ENCODE measurements at regions not wholly inside any gene's neighbourhood (a gene's known extent, or its start where the extent isn't known, plus 50 kb on each side); places are given as distances from the start of the nearest gene placed in this dataset.
A peak's percentile ranks its signal among the peaks of the same experiment; 100 is the strongest.

- no peak overlapping the region for H2BK12ac ChIP-seq (ENCODE audit: low read length)
- no peak overlapping the region for H4K12ac ChIP-seq (ENCODE audit: low read depth, low read length)
- H3K4ac ChIP-seq (ENCODE audit: low read depth, low read length): no peak overlapping the region
- no peak overlapping the region for H2AK5ac ChIP-seq (ENCODE audit: low read length)
- H3K27me3 ChIP-seq (ENCODE audit: insufficient read depth, low read length): no peaks in the 10 kb centered on the region
- no peak overlapping the region for H4K8ac ChIP-seq (ENCODE audit: low read depth, low read length)
- H3K14ac ChIP-seq (ENCODE audit: low read length): no peak overlapping the region
- H3K27ac ChIP-seq (ENCODE audit: low read depth, low read length): no peak overlapping the region
- H2BK120ac ChIP-seq (ENCODE audit: insufficient read depth, low read length, poor library complexity): peak overlapping the region; percentile 48
- H3K18ac ChIP-seq (ENCODE audit: low read length): no peak overlapping the region
- H2BK5ac ChIP-seq (ENCODE audit: low read depth, low read length, poor library complexity): no peak overlapping the region
- H3K4me3 ChIP-seq (ENCODE audit: low read depth, low read length): no peak overlapping the region
- no CpG with 5 or more reads among the region's 2 CpGs for WGBS (ENCODE audit: extremely low coverage, insufficient coverage, insufficient read length)
- H3K36me3 ChIP-seq (ENCODE audit: control insufficient read depth in 1 of 2, insufficient read depth in 2 of 2, low read length in 2 of 2): no peaks in the 10 kb centered on the region
- H3K23ac ChIP-seq (ENCODE audit: low read length): no peak overlapping the region
- no peak overlapping the region for H3K4me2 ChIP-seq (ENCODE audit: low read length)
- peaks cover 0 to 7% of the 10 kb centered on the region in 2 experiments for H3K4me1 ChIP-seq (ENCODE audit: control insufficient read depth in 1 of 2, insufficient read depth in 2 of 2, low read length in 2 of 2)
- peak; percentile 13 to 72 for DNase-seq
- H3K79me2 ChIP-seq (ENCODE audit: control insufficient read depth, insufficient read depth, low read length, poor library complexity): no peaks in the 10 kb centered on the region
- peaks cover 6% of the 10 kb centered on the region for H3K79me1 ChIP-seq (ENCODE audit: low read length)
- no peak overlapping the region for H3K9ac ChIP-seq (ENCODE audit: low read length)
- no peak overlapping the region for H4K91ac ChIP-seq (ENCODE audit: low read depth, low read length)
- H3K9me3 ChIP-seq (ENCODE audit: insufficient read depth, low read depth, low read length): no peaks in the 10 kb centered on the region
- no peak overlapping the region for H2AFZ ChIP-seq (ENCODE audit: insufficient read depth, low read length, poor library complexity)
These were observed 343.4 kb downstream of the PLPP3 start for GRCh38 chr1:56235909-56236510.

- no peak overlapping the region for H2AFZ ChIP-seq (ENCODE audit: insufficient read depth, low read length, poor library complexity)
- H3K36me3 ChIP-seq (ENCODE audit: control insufficient read depth in 1 of 2, insufficient read depth in 2 of 2, low read length in 2 of 2): no peaks in the 10 kb centered on the region
- no peaks in the 10 kb centered on the region for H3K79me1 ChIP-seq (ENCODE audit: low read length)
- peaks cover 2% of the 10 kb centered on the region in 2 experiments for H3K4me1 ChIP-seq (ENCODE audit: control insufficient read depth in 1 of 2, insufficient read depth in 2 of 2, low read length in 2 of 2)
- no peak overlapping the region for H4K91ac ChIP-seq (ENCODE audit: low read depth, low read length)
- H3K27ac ChIP-seq (ENCODE audit: low read depth, low read length): no peak overlapping the region
- no peak overlapping the region for H3K4me3 ChIP-seq (ENCODE audit: low read depth, low read length)
- no peak overlapping the region for H2BK120ac ChIP-seq (ENCODE audit: insufficient read depth, low read length, poor library complexity)
- no peaks in the 10 kb centered on the region for H3K9me3 ChIP-seq (ENCODE audit: insufficient read depth, low read depth, low read length)
- no peaks in the 10 kb centered on the region for H3K79me2 ChIP-seq (ENCODE audit: control insufficient read depth, insufficient read depth, low read length, poor library complexity)
- no peaks in the 10 kb centered on the region for H3K27me3 ChIP-seq (ENCODE audit: insufficient read depth, low read length)
- no peak overlapping the region for H3K4ac ChIP-seq (ENCODE audit: low read depth, low read length)
- no peak overlapping the region for H3K18ac ChIP-seq (ENCODE audit: low read length)
- no peak overlapping the region for H3K9ac ChIP-seq (ENCODE audit: low read length)
- no peak overlapping the region for H2AK5ac ChIP-seq (ENCODE audit: low read length)
- WGBS (ENCODE audit: extremely low coverage, insufficient coverage, insufficient read length): no CpG with 5 or more reads among the region's 8 CpGs
- H4K8ac ChIP-seq (ENCODE audit: low read depth, low read length): no peak overlapping the region
- DNase-seq: no peak
- no peak overlapping the region for H2BK12ac ChIP-seq (ENCODE audit: low read length)
- H2BK5ac ChIP-seq (ENCODE audit: low read depth, low read length, poor library complexity): no peak overlapping the region
- no peak overlapping the region for H3K23ac ChIP-seq (ENCODE audit: low read length)
- no peak overlapping the region for H3K14ac ChIP-seq (ENCODE audit: low read length)
- H4K12ac ChIP-seq (ENCODE audit: low read depth, low read length): no peak overlapping the region
- H3K4me2 ChIP-seq (ENCODE audit: low read length): no peak overlapping the region
These were observed 350.2 kb downstream of the PLPP3 start for GRCh38 chr1:56229186-56229585.

GRCh38 chr1:56227886-56228285, 351.5 kb downstream of the PLPP3 start:
- Histone ChIP-seq H3K18ac (ENCODE audit: low read length) (no peak overlapping the region), H2BK12ac (ENCODE audit: low read length) (no peak overlapping the region), H4K91ac (ENCODE audit: low read depth, low read length) (peak overlapping the region; percentile 26), H3K4me2 (ENCODE audit: low read length) (no peak overlapping the region), H3K9ac (ENCODE audit: low read length) (no peak overlapping the region), H4K8ac (ENCODE audit: low read depth, low read length) (no peak overlapping the region), H3K4me3 (ENCODE audit: low read depth, low read length) (no peak overlapping the region), H3K14ac (ENCODE audit: low read length) (no peak overlapping the region), H3K27me3 (ENCODE audit: insufficient read depth, low read length) (no peaks in the 10 kb centered on the region), H2AFZ (ENCODE audit: insufficient read depth, low read length, poor library complexity) (no peak overlapping the region), H3K23ac (ENCODE audit: low read length) (no peak overlapping the region), H3K79me2 (ENCODE audit: control insufficient read depth, insufficient read depth, low read length, poor library complexity) (no peaks in the 10 kb centered on the region), H4K12ac (ENCODE audit: low read depth, low read length) (no peak overlapping the region), H2AK5ac (ENCODE audit: low read length) (no peak overlapping the region), H2BK120ac (ENCODE audit: insufficient read depth, low read length, poor library complexity) (no peak overlapping the region), H3K27ac (ENCODE audit: low read depth, low read length) (no peak overlapping the region), H3K4ac (ENCODE audit: low read depth, low read length) (no peak overlapping the region), H3K9me3 (ENCODE audit: insufficient read depth, low read depth, low read length) (no peaks in the 10 kb centered on the region), H3K79me1 (ENCODE audit: low read length) (no peaks in the 10 kb centered on the region), H3K4me1 (ENCODE audit: control insufficient read depth in 1 of 2, insufficient read depth in 2 of 2, low read length in 2 of 2) (peaks cover 2% of the 10 kb centered on the region in 2 experiments), H2BK5ac (ENCODE audit: low read depth, low read length, poor library complexity) (no peak overlapping the region), H3K36me3 (ENCODE audit: control insufficient read depth in 1 of 2, insufficient read depth in 2 of 2, low read length in 2 of 2) (no peaks in the 10 kb centered on the region)
- no CpG with 5 or more reads among the region's 3 CpGs for WGBS (ENCODE audit: extremely low coverage, insufficient coverage, insufficient read length)
- DNase-seq: no peak

GRCh38 chr1:56227401-56227800, 352.0 kb downstream of the PLPP3 start:
- no peak overlapping the region for H2AK5ac ChIP-seq (ENCODE audit: low read length)
- no peak overlapping the region for H3K14ac ChIP-seq (ENCODE audit: low read length)
- no peak overlapping the region for H3K4me3 ChIP-seq (ENCODE audit: low read depth, low read length)
- H3K4me1 ChIP-seq (ENCODE audit: control insufficient read depth in 1 of 2, insufficient read depth in 2 of 2, low read length in 2 of 2): peaks cover 2% of the 10 kb centered on the region in 2 experiments
- H2AFZ ChIP-seq (ENCODE audit: insufficient read depth, low read length, poor library complexity): no peak overlapping the region
- no peak overlapping the region for H3K9ac ChIP-seq (ENCODE audit: low read length)
- H3K27me3 ChIP-seq (ENCODE audit: insufficient read depth, low read length): no peaks in the 10 kb centered on the region
- no peak overlapping the region for H4K91ac ChIP-seq (ENCODE audit: low read depth, low read length)
- no peaks in the 10 kb centered on the region for H3K9me3 ChIP-seq (ENCODE audit: insufficient read depth, low read depth, low read length)
- H2BK120ac ChIP-seq (ENCODE audit: insufficient read depth, low read length, poor library complexity): no peak overlapping the region
- H3K18ac ChIP-seq (ENCODE audit: low read length): no peak overlapping the region
- no peak overlapping the region for H4K8ac ChIP-seq (ENCODE audit: low read depth, low read length)
- H3K4ac ChIP-seq (ENCODE audit: low read depth, low read length): no peak overlapping the region
- no peaks in the 10 kb centered on the region for H3K79me1 ChIP-seq (ENCODE audit: low read length)
- no peak overlapping the region for H3K27ac ChIP-seq (ENCODE audit: low read depth, low read length)
- no CpG with 5 or more reads among the region's 1 CpG for WGBS (ENCODE audit: extremely low coverage, insufficient coverage, insufficient read length)
- H3K79me2 ChIP-seq (ENCODE audit: control insufficient read depth, insufficient read depth, low read length, poor library complexity): no peaks in the 10 kb centered on the region
- H3K23ac ChIP-seq (ENCODE audit: low read length): no peak overlapping the region
- no peaks in the 10 kb centered on the region for H3K36me3 ChIP-seq (ENCODE audit: control insufficient read depth in 1 of 2, insufficient read depth in 2 of 2, low read length in 2 of 2)
- H3K4me2 ChIP-seq (ENCODE audit: low read length): no peak overlapping the region
- no peak overlapping the region for H2BK5ac ChIP-seq (ENCODE audit: low read depth, low read length, poor library complexity)
- H4K12ac ChIP-seq (ENCODE audit: low read depth, low read length): no peak overlapping the region
- no peak for DNase-seq
- H2BK12ac ChIP-seq (ENCODE audit: low read length): no peak overlapping the region

Data from trophoblast cell (in vitro differentiated cells and primary cell).